Inflammatory macrophage (primary cell): ENCODE measurements at regions not wholly inside any gene's neighbourhood (a gene's known extent, or its start where the extent isn't known, plus 50 kb on each side); places are given as distances from the start of the nearest gene placed in this dataset.

Experiments
- DNase-seq, 2 donors: peaks; one replicate each; pipeline ENCODE4 v3.0.0-alpha.2; 2020 to 2022

DNA sequence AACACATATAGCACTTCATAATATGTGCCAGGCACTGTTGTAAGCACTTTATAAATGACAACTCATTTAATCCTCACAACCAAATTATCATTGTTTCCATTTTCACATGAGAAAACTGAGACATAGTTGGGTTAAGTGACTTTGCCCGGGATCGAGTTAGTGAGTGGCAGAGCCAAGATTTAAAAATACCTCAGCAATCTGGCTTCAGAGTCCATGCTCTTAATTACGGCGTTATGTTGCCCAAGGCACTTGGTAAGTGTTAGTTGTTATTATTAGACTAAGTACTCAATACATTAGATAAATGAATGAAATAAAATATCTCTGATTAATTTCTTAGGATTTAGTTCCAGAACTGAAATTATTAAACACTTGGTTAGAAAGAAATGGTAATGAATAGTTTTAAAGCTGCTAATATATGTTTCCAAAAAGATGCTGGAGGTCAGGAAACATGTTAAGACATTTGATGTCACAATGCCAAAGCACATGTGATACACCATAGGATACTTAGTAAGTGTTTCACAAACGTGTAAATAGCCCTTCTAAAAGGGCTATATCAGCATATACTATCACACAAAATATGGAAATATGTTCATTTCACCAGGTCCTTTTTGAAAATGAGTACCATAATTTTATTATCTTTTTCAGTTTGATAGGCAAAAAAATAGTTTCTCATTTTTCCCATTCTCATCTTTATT is 301.9 kb downstream of the GPAT3 start:
- DNase-seq, result no peak

DNA sequence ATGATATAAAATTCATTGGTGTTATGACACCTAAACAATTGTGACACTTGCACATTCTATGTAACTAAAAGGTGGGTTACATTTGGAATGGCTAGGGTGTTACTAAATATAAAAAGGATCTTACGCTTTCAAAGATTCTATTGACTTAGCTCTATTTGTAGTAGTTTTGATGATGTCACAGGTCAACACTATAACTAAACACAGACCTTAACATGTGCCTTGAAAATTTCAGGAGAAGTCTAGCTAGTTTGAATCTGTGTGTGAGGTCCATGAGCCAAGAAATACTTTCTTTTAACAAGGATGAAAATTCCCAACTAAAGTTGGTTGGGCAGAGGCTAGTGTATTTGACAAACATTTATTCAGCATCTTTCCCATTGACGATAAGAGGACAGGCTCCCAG is 298.0 kb downstream of the GPAT3 start:
- DNase-seq, result no peak

DNA sequence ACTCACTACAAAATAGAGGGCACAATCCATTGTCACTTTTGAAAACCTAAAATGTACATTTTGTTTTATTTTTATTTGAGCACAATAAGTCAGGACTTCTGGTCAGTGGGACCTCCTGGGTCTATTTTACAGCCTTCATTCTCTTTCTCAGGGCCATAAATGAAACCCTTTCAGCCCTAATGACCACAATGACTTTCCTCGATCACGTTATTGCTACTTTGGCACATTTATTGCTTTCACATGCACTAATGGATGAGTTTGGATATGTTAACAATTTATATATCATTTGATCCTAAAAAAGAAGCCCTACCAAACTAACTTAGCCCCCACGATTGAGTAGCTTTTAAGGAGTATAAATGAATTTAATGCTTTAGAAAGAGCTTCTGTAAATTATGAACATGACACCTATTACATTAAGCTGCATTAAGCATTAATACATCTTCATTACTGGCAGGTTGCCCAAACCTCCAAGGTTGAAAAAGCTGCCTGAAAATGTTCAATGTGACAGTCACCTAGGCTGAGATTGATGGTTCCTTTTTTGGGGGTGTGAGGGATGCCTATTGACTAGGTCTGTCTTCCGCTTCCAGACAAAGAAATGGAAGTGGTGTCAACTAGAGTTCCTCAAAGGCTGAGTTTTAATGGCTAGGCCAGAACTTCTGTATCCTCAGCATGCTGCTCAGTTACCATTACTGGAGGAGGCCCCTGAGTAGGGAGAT is 296.4 kb downstream of the GPAT3 start:
- no peak for DNase-seq

DNA sequence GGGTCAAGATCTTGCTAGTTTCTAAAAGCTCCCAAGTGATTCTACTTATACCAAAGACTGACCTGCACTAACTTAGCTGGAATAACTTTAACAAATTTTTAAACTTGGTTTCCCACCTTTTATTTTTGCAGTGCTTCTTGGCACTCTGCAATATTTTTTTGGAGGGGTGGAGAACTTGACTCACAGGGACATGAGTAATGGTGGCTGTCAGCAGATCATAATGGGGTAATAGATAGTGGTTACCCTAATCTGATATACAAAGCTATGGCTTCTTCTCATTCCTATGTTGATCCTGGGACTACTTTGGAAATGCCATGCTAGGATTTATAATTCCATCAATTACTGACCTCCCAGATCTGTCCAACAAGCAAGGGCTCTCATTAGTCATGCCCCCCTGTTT is 295.7 kb downstream of the GPAT3 start:
- DNase-seq, result no peak

DNA sequence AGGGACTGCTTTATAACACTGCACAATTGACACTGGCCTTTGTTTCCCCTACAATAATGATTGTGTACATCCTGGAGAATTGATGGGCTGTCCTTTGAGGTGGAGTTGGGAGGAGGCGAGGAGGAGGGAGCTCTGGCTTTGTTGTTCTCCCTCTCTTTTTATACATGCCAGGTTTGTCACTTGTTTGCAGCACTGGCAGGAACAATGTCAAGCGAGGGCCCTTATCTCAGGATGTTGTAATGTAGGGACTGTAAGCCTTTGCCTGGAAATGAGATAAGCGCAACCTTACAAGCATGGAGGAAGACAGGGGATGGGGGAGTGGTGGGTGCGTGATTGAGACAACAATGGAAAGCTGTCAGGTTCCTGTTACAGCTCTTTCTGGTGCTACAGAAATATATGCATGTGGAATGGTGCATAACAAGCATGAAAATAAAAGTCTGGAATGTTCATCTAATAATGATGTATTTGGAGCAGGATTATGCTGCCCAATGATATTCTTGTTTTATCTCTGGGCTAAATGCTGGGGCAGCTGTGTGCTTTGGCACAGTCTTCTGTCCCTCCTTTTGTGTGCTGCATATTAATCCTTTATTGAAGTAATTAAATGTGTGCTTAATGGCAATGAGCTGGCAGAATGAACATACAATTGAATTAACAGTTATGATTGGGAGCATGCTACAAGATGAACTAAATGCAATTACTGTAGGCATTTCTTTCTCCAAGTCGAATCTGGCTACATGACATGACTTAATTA is 294.4 kb downstream of the GPAT3 start:
- no peak for DNase-seq

DNA sequence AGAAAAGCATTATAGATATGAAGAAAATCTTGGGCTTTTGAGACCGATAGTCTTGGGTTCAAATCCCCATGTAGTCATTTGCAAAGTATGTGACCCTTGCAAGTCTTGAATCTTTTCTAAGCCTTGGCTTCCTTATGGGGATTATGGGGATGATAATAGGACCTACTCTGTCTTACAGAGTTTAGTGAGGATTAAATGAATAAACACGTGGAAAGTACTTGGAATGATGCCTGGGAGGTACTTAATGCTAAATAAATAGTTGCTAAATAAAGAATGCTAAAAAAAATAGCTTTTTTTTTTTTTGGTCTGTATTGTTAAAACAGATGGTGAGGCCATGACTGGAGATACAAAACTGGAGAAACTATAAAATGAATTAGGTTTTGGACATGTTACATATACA is 292.7 kb downstream of the GPAT3 start:
- no peak for DNase-seq

DNA sequence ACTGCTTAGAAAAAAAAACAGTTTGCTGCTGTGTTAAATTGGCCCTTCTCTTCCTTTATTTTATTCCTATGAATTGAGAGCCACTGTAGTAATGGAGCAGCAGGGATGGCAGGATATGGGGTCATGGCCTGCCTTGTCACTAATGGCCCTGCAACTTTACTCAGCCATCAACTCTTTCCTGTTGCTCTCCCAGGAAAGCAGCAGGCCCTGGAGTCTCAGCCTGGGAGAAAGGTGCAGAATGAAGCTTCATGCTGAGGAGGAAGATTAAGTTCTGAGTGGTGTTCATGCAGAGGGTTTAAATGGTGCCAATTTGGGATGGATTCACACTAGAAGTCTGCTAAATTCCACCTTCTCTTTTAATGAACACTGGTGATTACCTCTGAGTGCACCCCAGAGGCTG is 285.6 kb downstream of the GPAT3 start:
- no peak for DNase-seq

DNA sequence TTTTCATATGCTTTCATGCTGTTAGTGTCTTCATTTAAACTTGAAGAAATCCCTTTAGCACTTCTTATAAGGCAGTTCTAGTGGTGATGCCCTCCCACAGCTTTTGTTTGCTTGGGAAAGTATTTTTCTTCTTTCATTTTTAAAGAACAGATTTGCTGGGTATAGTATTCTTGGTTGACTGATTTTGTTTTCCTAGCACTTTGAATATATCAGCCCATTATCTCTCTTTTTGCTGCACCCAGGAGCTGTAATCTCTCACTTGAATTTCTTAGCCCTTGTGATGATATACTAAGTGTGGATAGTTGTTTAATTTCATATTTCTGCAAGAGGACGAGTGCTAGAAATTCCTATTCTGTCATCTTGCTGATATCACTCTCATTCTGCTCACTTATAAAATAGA is 283.7 kb downstream of the GPAT3 start:
- DNase-seq, result no peak

DNA sequence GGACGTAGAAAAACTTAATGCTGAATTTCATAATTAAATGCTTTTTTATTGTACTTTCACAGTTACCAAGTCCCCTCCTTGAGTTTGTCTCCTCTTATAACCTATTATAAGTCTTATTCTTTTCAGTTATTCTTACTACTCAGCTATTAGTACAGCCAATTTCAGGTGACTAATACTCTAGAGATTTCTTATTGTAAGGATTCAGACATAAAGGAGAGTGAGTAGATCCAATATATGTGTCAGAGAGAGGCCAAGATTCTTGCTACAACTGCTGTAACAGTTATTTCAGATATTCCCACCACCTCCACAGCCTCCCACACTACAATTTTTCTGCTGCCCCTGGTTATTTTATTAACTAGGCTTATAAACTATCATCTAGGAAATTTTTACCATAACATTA is 274.5 kb downstream of the GPAT3 start:
- no peak for DNase-seq

DNA sequence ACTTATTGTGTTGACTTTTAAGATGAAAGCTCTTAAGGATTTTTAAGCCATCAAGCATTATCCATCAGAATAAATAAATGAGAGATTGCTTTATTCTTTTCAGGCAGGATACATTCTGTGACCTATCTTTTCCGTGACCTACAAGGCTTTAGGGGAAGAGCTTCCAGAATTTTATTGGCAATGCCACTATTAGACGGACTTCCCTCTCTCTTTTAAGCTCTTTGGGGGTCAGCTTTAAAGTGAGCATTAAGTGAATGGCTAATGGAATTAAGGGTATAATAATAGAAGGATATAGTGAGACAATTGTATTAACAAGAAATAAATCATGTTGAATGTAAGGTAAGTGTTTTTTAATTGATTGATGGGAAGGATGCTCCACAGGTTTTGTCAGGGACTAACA is 273.7 kb downstream of the GPAT3 start:
- DNase-seq, result no peak

DNA sequence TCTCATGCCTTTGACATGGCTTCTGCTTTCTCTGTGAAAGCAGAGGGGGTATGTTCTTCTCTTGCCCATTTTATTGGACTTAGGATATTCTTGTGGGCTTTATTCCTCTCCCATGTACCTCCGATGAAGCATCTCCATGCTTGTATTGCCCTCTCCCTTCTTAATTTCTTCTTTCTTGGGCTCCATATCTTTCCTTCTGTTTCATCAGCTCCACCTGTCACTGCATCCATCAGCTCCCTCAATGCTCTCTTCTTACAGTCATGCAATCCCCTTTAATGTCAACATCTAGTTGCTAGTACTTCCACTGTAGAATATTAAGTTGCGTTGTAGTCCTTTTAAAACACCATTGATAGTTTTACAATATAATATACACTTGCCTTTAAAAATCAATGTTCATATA is 257.6 kb downstream of the GPAT3 start:
- no peak for DNase-seq

DNA sequence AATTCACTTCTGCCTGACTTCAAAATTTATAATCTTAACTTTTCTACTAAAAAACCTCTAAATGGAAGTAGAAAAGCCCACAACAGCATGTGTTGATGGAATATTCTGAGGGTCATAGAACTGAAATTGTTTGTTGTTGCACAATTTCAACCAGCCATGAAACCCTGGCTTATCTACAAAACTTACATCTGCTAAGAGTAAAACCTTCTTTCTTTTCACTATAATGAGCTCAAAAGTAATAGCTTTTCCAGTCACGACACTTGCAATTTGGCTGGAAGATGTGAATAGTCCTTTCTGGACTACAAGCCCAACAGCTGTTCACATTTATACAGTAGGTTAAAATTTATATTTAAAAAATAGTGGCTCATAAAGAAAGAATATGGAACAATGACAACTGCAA is 250.0 kb downstream of the GPAT3 start:
- DNase-seq, result no peak

DNA sequence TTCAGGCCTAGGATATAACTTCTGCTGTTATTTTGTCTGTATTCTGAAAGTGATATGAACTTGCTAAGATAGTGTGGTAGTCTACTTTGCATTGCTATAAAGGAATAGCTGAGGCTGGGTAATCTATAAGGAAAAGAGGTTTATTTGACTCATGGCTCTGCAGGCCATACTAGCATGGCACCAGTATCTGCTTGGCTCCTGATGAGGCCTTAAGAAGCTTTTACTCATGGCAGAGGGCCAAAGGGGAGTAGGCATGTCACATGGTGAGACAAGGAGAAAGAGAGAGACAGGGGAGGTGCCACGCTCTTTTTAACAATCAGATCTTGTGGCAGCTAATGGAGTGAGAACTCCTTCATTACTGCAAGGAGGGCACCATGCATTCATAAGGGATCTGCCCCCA is 247.3 kb downstream of the GPAT3 start:
- DNase-seq, result no peak

DNA sequence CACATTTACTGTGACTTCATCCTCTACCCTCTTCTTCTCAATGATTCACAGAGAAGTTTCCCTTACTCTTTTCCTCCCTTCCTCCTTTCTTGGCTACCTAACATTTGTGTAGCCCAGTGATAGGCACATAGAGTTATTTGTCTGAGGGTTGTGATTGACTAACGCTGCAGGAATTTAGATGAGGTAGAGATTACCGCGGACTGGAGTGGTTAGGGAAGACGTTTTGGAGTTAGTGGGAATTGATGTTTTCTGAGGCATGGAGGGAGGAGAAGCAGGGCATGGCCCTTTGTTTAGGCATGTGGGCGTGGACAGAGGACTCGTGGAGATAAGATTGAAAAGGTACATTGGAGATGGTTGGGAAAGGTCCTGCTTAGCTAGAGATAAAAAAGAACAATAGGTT is 246.7 kb downstream of the GPAT3 start:
- DNase-seq, result no peak

DNA sequence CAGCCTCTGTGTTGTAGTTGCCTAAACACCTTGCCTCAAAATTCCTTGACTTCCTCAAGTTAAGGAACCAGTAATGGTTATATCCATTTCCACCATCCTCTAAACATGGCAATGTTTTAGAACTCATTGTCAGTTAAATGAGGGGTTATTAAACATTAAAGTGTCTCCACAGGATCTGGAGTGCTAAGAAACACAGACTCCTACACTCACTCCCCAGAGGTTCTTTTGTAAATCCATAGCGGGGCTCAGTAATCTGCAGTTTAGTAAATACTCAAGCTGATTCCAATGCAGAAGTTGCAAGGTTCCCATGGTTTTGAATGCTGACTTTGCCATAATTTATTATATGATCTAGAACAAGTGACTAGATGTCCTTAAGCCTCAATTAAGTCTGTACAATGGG is 245.5 kb downstream of the GPAT3 start:
- no peak for DNase-seq

DNA sequence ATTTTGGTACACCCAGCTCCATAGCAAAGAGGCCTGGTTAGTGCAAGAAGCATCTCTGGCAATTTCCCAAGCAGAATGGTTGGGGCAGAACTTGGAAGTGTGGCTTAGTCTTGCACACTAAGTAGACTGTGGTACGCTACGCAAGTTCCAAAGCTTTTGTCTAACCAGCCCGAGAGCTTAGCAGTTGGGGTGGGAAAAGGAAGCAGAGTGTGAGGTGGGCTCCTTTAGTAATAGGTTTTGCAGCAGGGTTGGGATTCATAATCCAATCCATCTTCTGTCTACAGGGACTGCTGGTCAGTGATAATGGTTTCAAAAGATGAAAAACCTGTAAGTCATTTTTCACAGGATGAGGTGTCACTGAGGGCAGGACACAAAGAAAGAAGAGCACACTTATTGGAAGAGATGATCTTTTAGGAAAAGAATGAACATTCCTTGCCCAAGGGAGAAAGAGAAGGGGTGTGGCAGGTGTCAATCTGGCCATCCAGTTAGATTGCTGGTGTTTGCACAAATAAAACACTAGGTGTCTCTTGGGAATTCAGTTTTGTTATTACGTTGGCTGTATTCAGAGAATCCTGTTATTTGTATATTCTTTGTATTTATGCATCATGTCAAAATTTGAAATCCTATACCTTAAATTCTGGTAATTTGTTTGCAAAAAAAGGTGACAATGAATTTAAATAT is 244.3 kb downstream of the GPAT3 start:
- DNase-seq, result no peak

DNA sequence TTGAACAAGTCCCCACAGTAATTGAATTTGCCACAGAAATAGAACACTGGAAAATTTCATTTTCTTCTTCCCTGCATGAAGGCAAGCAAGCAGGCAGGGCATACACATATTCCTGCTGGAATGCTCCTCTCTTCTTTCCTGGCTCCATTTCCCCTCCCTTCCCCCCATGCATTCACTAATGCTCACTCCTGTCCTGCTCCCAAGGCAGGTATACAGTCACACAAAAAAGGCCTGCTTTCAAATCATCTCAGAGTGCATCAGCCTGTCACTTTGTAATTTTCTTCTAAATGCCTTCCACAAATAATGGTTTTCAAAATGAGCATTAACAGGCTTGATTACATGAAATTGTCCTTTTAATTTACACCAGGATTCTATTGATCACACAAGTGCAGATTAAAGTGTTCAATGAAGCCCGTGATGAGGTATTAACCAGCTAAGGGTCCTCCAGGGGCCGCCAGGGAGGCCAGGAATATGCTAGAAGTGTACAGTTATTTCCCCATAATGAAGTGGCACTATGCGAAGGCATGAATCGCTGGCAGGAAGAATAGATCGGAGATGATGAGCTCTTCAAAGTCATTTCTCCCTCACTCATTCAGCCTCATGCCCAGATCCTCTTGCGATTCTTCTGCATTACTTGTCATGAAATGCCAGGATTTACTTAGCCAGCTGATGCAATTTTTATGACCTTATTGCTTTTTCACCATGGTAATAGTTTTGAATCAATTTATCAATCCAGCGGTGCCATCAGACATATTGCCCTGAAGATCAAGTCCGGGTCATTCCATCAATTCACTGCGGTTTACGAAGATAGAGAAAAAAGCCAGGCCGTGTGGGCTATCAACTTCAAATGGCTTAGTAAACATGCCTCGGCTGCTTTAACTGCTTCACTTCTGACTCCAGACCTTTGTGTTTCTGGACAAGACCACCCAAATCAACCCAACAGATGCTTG is 243.5 kb downstream of the GPAT3 start:
- no peak for DNase-seq

DNA sequence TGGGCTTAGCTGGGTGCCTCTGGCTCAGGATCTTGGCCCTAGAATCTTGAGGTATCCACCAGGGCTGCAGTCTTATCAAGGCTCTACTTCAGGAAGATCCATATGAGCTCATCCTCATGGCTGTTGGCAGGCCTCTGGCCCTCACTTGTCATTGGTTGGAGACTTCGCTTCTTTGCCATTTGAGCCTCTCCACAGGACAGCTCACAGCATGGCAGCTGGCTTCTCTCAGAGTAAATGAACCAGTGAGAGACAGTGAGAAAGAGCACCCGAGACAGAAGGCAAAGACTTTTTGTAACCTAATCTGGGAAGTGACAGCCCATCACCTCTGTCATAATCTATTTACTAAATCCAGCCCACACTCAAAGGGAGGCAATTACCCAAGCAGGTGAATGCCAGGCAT is 236.8 kb downstream of the GPAT3 start:
- DNase-seq, result no peak

DNA sequence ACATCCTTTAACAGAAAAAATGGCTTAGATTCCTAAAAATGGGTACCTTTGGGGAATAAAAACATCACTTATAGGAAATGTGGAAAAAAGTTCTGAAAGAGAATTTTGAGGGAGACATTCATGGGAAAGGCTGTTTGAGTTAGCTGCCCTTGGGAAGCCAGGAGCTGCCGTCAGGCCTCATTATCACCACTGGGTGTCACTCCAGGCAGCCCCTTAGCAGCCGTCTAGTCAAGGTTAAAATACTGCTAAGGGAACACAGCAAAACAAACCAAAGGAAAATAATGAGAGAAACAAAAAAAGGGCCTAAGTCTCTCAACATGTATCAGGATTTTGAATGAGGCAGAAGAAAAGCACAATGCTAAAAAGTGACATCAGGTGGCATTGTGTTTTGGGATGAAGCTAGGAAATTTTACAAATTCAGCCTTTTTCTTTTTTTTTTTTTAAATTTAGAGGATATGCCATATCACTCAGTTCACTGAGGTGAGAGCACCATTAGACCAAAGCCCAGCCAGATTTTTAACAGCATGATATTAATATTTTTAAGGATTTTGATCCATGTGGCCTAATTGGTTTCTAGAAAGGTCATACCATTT is 235.3 kb downstream of the GPAT3 start:
- peak in 1 of 2 donors; percentile 29 for DNase-seq

DNA sequence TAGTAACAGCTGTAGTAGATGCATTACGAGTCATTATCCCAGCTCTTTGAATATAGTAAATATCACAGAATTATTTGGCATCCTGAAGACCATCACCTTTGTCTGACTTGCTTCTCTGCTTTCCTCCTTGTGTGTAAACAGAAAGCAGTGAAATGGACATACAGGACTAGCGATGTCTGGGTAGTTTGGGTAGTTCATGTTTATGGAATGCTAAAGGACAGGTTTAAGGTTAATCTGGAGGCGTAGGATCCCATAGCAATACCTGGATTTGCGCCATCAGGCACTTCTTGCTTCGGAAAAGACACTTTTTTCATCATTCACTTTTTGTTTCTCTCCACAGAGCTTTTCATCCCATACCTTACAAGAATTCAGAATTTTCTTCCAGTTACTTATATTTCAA is 232.2 kb downstream of the GPAT3 start:
- no peak for DNase-seq

DNA sequence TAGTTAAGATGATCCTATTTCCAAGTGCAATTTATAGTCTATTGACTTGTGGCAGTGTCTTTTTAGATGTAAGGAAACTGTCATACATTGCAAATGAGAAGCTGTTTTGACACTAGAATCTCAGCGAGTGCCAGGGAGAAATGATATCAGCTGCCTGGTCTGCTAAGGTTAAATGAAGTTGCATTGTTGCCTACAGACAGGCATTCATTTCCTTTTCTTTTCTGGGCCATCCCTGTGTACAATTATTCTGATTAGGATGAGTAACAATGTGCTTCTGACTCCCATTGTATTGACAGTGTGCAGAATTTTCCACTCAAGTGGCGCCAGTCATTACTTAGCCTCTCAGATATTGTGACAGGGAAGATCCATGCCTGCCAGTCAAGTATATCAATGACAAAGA is 231.2 kb downstream of the GPAT3 start:
- DNase-seq, result no peak

DNA sequence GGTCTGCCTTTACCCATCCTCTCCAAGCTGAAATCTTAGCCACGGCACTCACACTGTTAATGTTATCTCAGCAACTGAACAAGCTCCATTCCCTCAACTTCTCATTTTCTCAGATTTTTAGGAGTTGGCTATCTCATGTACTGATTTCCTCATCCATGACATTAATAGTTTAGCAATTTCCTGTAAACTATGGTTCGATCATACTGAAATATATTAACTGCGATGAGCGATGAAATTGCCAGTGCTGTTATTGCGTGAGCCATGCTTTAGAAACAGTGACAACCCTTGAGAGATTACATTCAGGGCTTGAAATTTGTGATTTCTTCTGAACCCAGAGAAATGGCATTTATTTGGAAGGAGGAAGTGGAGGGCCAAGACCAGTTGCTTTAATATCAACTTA is 223.7 kb downstream of the GPAT3 start:
- DNase-seq, result peak; percentile 6 to 62
